B cell (primary cell): ENCODE measurements at regions not wholly inside any gene's neighbourhood (a gene's known extent, or its start where the extent isn't known, plus 50 kb on each side); places are given as distances from the start of the nearest gene placed in this dataset.

Source experiments
- ATAC-seq: fragments of 200-7000 bp; cut with Tn5 transposase; one replicate; pipeline ENCODE4 v1.10.0; 2021; ENCODE audit warnings: low read depth, mild to moderate bottlenecking, moderate number of reproducible peaks, moderate library complexity
- CTCF ChIA-PET: fragments of 350-600 bp; sonication (Branson Sonifier 250); formaldehyde crosslinking; loops from one replicate; lab custom pipeline; 2021; ENCODE audit warnings: antibody characterized with exemption, inconsistent platforms; lab: Charles Lee
- POLR2A ChIA-PET: fragments of 350-600 bp; sonication (Branson Sonifier 250); formaldehyde crosslinking; loops from one replicate; lab custom pipeline; 2021; ENCODE audit warnings: antibody characterized with exemption; lab: Charles Lee
- DNase-seq: peaks from one replicate; pipeline ENCODE4 v3.0.0; 2013
- H2AFZ ChIP-seq: 2 replicates; pipeline ENCODE4 v1.6.1; 2012; ENCODE audit warnings: mild to moderate bottlenecking, low read depth, low read length; ENCODE audit not compliant: insufficient read depth, poor library complexity, severe bottlenecking
- H3K27ac ChIP-seq, 2 donors: 1 replicate in 1 of 2; 2 replicates in 1 of 2; pipeline ENCODE4 v1.5.1; 2012 to 2013; ENCODE audit warnings: low read length in 2 of 2, mild to moderate bottlenecking in 2 of 2, moderate library complexity in 1 of 2
- H3K27me3 ChIP-seq, 4 experiments: fragments of 200-600 bp in 1 of 4; sonication (generic) in 1 of 4; replicated peaks in 1 of 4; 1 replicate in 2 of 4; 2 replicates in 2 of 4; pipeline versions ENCODE4 v1.6.1 to v1.7.0; 2013 to 2016; ENCODE audit warnings: low read length in 3 of 4, mild to moderate bottlenecking in 2 of 4, mixed read lengths in 1 of 4, moderate library complexity in 1 of 4; ENCODE audit not compliant: insufficient read depth in 4 of 4, control insufficient read depth in 3 of 4; ENCODE audit errors: control extremely low read depth in 1 of 4
- H3K36me3 ChIP-seq, 2 experiments: replicated peaks in 1 of 2; 1 replicate in 1 of 2; 2 replicates in 1 of 2; pipeline versions ENCODE4 v1.6.1 to v1.7.1; 2013; ENCODE audit warnings: low read length in 1 of 2; ENCODE audit not compliant: insufficient read depth in 2 of 2, control insufficient read depth in 1 of 2; ENCODE audit errors: control extremely low read depth in 1 of 2, extremely low read depth in 1 of 2
- H3K4me1 ChIP-seq, 2 donors: fragments of 200-600 bp in 1 of 2; sonication (generic) in 1 of 2; 1 replicate in 1 of 2; 2 replicates in 1 of 2; pipeline versions ENCODE4 v1.5.1 to v1.6.1; 2013 to 2017; ENCODE audit warnings: low read length in 2 of 2; ENCODE audit not compliant: control insufficient read depth in 2 of 2, insufficient read depth in 2 of 2
- H3K4me2 ChIP-seq: replicated peaks from 2 replicates; pipeline ENCODE3; 2012; ENCODE audit warnings: mild to moderate bottlenecking, low read depth, low read length; ENCODE audit not compliant: poor library complexity, severe bottlenecking
- H3K4me3 ChIP-seq, 5 experiments: fragments of 200-600 bp in 1 of 5; sonication (generic) in 1 of 5; 1 replicate in 3 of 5; 2 replicates in 2 of 5; pipeline versions ENCODE4 v1.5.1 to v1.7.0; 2011 to 2016; ENCODE audit warnings: low read length in 4 of 5, mild to moderate bottlenecking in 4 of 5, low read depth in 2 of 5, control low read depth in 1 of 5, moderate library complexity in 1 of 5; ENCODE audit not compliant: insufficient read depth in 1 of 5; ENCODE audit errors: control extremely low read depth in 1 of 5, extremely low read depth in 1 of 5
- H3K79me2 ChIP-seq: fragments of 200-600 bp; sonication (generic); one replicate; pipeline ENCODE4 v1.6.0; 2016; ENCODE audit warnings: low read length; ENCODE audit not compliant: control insufficient read depth, insufficient read depth
- H3K9ac ChIP-seq: fragments of 200-600 bp; sonication (generic); 2 replicates; pipeline ENCODE4 v1.6.1; 2017; ENCODE audit warnings: mild to moderate bottlenecking, low read length, moderate library complexity
- H3K9me3 ChIP-seq, 3 donors: one replicate each; pipeline versions ENCODE4 v1.6.1 to v1.7.1; 2013; ENCODE audit warnings: low read length in 2 of 3; ENCODE audit not compliant: control insufficient read depth in 2 of 3, insufficient read depth in 1 of 3; ENCODE audit errors: control extremely low read depth in 1 of 3
- H4K20me1 ChIP-seq: 2 replicates; pipeline ENCODE4 v1.6.0; 2012; ENCODE audit warnings: mild to moderate bottlenecking, low read length; ENCODE audit not compliant: insufficient read depth, control insufficient read depth, poor library complexity, severe bottlenecking
- H3K27ac Mint-ChIP-seq: one replicate; pipeline ENCODE4 v1.8.0; 2021; ENCODE audit warnings: mixed read lengths
- H3K27me3 Mint-ChIP-seq: one replicate; pipeline ENCODE4 v1.8.0; 2021; ENCODE audit warnings: mixed read lengths
- H3K4me1 Mint-ChIP-seq: one replicate; pipeline ENCODE4 v1.8.0; 2021; ENCODE audit warnings: mixed read lengths
- H3K4me3 Mint-ChIP-seq: one replicate; pipeline ENCODE4 v1.8.0; 2021; ENCODE audit warnings: mixed read lengths
- H3K9me3 Mint-ChIP-seq: one replicate; pipeline ENCODE4 v1.8.0; 2022; ENCODE audit warnings: mixed read lengths; ENCODE audit not compliant: insufficient read depth
- EZH2 ChIP-seq: IDR thresholded peaks from 2 replicates; pipeline ENCODE4 v1.6.1; 2012; ENCODE audit warnings: borderline replicate concordance, low read depth, mild to moderate bottlenecking, moderate library complexity, low read length; ENCODE audit not compliant: insufficient read depth, poor library complexity, severe bottlenecking
- WGBS: methylation state at CpG from one replicate; pipeline ENCODE4 v1.1.5; 2013; ENCODE audit warnings: missing lambda C conversion rate; ENCODE audit not compliant: insufficient coverage; 5-methylcytosine and 5-hydroxymethylcytosine counted together
- intact Hi-C: fragments of 100-400 bp; cut with micrococcal nuclease; formaldehyde crosslinking; loops from one replicate; pipeline ENCODE4 v1.10.0; 2022
- TF ChIP-seq, protein P1 (sequence below): fragments of 200-600 bp; IDR thresholded peaks from one replicate; pipeline ENCODE4 v1.8.0; 2022; ENCODE audit warnings: antibody characterized with exemption, mild to moderate bottlenecking

GRCh38 chr5:82517544-82518075 is 239.5 kb upstream of the RPS23 start:
- no peak overlapping the region for H3K4me3 Mint-ChIP-seq
- Histone ChIP-seq H3K4me2 (no peak overlapping the region), H4K20me1 (no peaks in the 10 kb centered on the region), H3K4me3 (no peak overlapping the region), H2AFZ (no peak overlapping the region), H3K27ac (no peak overlapping the region), H3K9ac (no peak overlapping the region), H3K9me3 (no peaks in the 10 kb centered on the region), H3K36me3 (no peaks in the 10 kb centered on the region), H3K27me3 (no peaks in the 10 kb centered on the region), H3K4me1 (no peaks in the 10 kb centered on the region), H3K79me2 (no peaks in the 10 kb centered on the region)
- H3K9me3 Mint-ChIP-seq: no peaks in the 10 kb centered on the region
- DNase-seq (no peak), ATAC-seq (no peak)
- CTCF ChIA-PET: no interaction called here
- no CpG with 5 or more reads among the region's 4 CpGs for WGBS
- H3K27me3 Mint-ChIP-seq: no peaks in the 10 kb centered on the region
- TF ChIP-seq, protein P1, sequence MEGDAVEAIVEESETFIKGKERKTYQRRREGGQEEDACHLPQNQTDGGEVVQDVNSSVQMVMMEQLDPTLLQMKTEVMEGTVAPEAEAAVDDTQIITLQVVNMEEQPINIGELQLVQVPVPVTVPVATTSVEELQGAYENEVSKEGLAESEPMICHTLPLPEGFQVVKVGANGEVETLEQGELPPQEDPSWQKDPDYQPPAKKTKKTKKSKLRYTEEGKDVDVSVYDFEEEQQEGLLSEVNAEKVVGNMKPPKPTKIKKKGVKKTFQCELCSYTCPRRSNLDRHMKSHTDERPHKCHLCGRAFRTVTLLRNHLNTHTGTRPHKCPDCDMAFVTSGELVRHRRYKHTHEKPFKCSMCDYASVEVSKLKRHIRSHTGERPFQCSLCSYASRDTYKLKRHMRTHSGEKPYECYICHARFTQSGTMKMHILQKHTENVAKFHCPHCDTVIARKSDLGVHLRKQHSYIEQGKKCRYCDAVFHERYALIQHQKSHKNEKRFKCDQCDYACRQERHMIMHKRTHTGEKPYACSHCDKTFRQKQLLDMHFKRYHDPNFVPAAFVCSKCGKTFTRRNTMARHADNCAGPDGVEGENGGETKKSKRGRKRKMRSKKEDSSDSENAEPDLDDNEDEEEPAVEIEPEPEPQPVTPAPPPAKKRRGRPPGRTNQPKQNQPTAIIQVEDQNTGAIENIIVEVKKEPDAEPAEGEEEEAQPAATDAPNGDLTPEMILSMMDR: no peak
- TF ChIP-seq EZH2: no peak
- POLR2A ChIA-PET: no interaction called here
- no peaks in the 10 kb centered on the region for H3K4me1 Mint-ChIP-seq
- intact Hi-C loops: no loop called here
- no peak overlapping the region for H3K27ac Mint-ChIP-seq

DNA sequence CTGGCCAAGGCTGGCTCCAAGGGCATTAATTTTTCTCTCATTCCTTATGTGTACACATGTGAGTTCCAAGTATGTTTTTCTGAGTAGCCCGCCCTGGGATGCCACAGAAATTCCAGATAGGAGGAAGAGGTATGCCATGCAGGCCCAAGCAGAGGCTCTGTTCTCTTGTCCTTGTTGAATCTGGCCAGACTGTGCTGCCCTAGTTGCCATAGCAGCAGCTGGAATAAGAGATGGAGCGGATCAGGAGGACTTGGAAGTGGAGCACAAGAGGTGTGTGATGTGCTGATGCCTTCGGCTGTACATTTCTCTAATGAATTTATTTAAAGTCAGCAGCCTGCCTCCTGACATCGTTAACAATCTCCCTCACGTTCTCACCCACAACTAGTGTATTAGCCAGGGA is 235.6 kb upstream of the RPS23 start:
- H2AFZ ChIP-seq: no peak overlapping the region
- H3K4me2 ChIP-seq: no peak overlapping the region
- TF ChIP-seq EZH2: no peak
- TF ChIP-seq, protein P1: no peak
- H3K9ac ChIP-seq: no peak overlapping the region
- H3K27ac ChIP-seq: no peak overlapping the region
- H3K27me3 ChIP-seq: no peaks in the 10 kb centered on the region
- H4K20me1 ChIP-seq: no peaks in the 10 kb centered on the region
- no peaks in the 10 kb centered on the region for H3K36me3 ChIP-seq
- DNase-seq (no peak), ATAC-seq (no peak)
- Mint-ChIP-seq H3K27ac (no peak overlapping the region), H3K9me3 (no peaks in the 10 kb centered on the region), H3K27me3 (no peaks in the 10 kb centered on the region), H3K4me3 (no peak overlapping the region), H3K4me1 (no peaks in the 10 kb centered on the region)
- CTCF ChIA-PET: no interaction called here
- H3K4me3 ChIP-seq: no peak overlapping the region
- intact Hi-C loops: no loop called here
- no peaks in the 10 kb centered on the region for H3K9me3 ChIP-seq
- POLR2A ChIA-PET: no interaction called here
- H3K4me1 ChIP-seq: no peaks in the 10 kb centered on the region
- 75% methylated on average over 1 of the region's 5 CpGs for WGBS
- no peaks in the 10 kb centered on the region for H3K79me2 ChIP-seq
